Thymus (tissue), 11 donors: ENCODE measurements at regions not wholly inside any gene's neighbourhood (a gene's known extent, or its start where the extent isn't known, plus 50 kb on each side); places are given as distances from the start of the nearest gene placed in this dataset.

ENCODE experiments used
- DNase-seq, 9 donors: peaks; one replicate each; pipeline ENCODE4 v3.0.0-alpha.2; 2013; ENCODE audit warnings: low spot score in 9 of 9, low read depth in 6 of 9, missing footprints in 1 of 9
- H3K27ac ChIP-seq, 2 donors: one replicate each; pipeline ENCODE4 v1.5.1; 2013; ENCODE audit warnings: control low read depth in 1 of 2, low read depth in 1 of 2, low read length in 1 of 2, mild to moderate bottlenecking in 1 of 2, moderate library complexity in 1 of 2
- H3K27me3 ChIP-seq, 2 donors: one replicate each; pipeline ENCODE4 v1.5.1; 2013; ENCODE audit warnings: low read length in 1 of 2; ENCODE audit not compliant: control insufficient read depth in 2 of 2, insufficient read depth in 1 of 2
- H3K36me3 ChIP-seq, 2 donors: one replicate each; pipeline ENCODE4 v1.5.1; 2013; ENCODE audit warnings: low read length in 1 of 2, mild to moderate bottlenecking in 1 of 2, moderate library complexity in 1 of 2; ENCODE audit not compliant: control insufficient read depth in 2 of 2, insufficient read depth in 2 of 2
- H3K4me1 ChIP-seq, 2 donors: one replicate each; pipeline ENCODE4 v1.5.1; 2013; ENCODE audit warnings: low read length in 2 of 2; ENCODE audit not compliant: control insufficient read depth in 2 of 2, insufficient read depth in 2 of 2
- H3K4me3 ChIP-seq, 2 donors: one replicate each; pipeline ENCODE4 v1.5.1; 2013; ENCODE audit warnings: low read length in 2 of 2, control low read depth in 1 of 2, mild to moderate bottlenecking in 1 of 2
- H3K9me3 ChIP-seq, 2 donors: one replicate each; pipeline ENCODE4 v1.5.1; 2013; ENCODE audit warnings: low read length in 1 of 2, mild to moderate bottlenecking in 1 of 2; ENCODE audit not compliant: control insufficient read depth in 2 of 2, insufficient read depth in 1 of 2
- WGBS: extraction: QIAGEN DNeasy Blood & Tissue Kit; methylation state at CpG from one replicate; pipeline ENCODE4 v1.1.7; 2013; 5-methylcytosine and 5-hydroxymethylcytosine counted together
- donor health status: healthy.

GRCh38 chr3:163953526-163953925, 1124.8 kb downstream of the SI start:
- Histone ChIP-seq H3K4me1 (no peaks in the 10 kb centered on the region), H3K36me3 (no peaks in the 10 kb centered on the region), H3K9me3 (no peaks in the 10 kb centered on the region), H3K27ac (no peak overlapping the region), H3K27me3 (no peaks in the 10 kb centered on the region), H3K4me3 (no peak overlapping the region)
- no peak for DNase-seq
- 79% methylated on average over 9 of the region's 9 CpGs for WGBS

- H3K4me3 ChIP-seq: no peak overlapping the region
- no peaks in the 10 kb centered on the region for H3K9me3 ChIP-seq
- 89% methylated on average over 3 of the region's 3 CpGs for WGBS
- H3K27me3 ChIP-seq: no peaks in the 10 kb centered on the region
- H3K36me3 ChIP-seq: no peaks in the 10 kb centered on the region
- H3K4me1 ChIP-seq: no peaks in the 10 kb centered on the region
- no peak for DNase-seq
- H3K27ac ChIP-seq: no peak overlapping the region
Measured at GRCh38 chr3:163952499-163952898, 1125.8 kb downstream of the SI start.

GRCh38 chr3:163951397-163951987, 1126.8 kb downstream of the SI start:
- WGBS: 36% methylated on average over 2 of the region's 2 CpGs
- no peaks in the 10 kb centered on the region for H3K36me3 ChIP-seq
- H3K27me3 ChIP-seq: no peaks in the 10 kb centered on the region
- no peaks in the 10 kb centered on the region for H3K4me1 ChIP-seq
- no peak for DNase-seq
- no peak overlapping the region for H3K27ac ChIP-seq
- no peaks in the 10 kb centered on the region for H3K9me3 ChIP-seq
- no peak overlapping the region for H3K4me3 ChIP-seq

GRCh38 chr3:163946785-163947184, 1131.5 kb downstream of the SI start:
- Histone ChIP-seq H3K4me3 (no peak overlapping the region), H3K27ac (no peak overlapping the region), H3K9me3 (no peaks in the 10 kb centered on the region), H3K27me3 (no peaks in the 10 kb centered on the region), H3K36me3 (no peaks in the 10 kb centered on the region), H3K4me1 (no peaks in the 10 kb centered on the region)
- WGBS: 97% methylated on average over 4 of the region's 4 CpGs
- DNase-seq: no peak

- no peak for DNase-seq
- Histone ChIP-seq H3K9me3 (no peaks in the 10 kb centered on the region), H3K27ac (no peak overlapping the region), H3K4me3 (no peak overlapping the region), H3K36me3 (no peaks in the 10 kb centered on the region), H3K4me1 (no peaks in the 10 kb centered on the region), H3K27me3 (no peaks in the 10 kb centered on the region)
- 95% methylated on average over 1 of the region's 1 CpG for WGBS
Measured at GRCh38 chr3:163943664-163944063, 1134.6 kb downstream of the SI start.

GRCh38 chr3:163939926-163940325, 1138.4 kb downstream of the SI start:
- 51% methylated on average over 3 of the region's 3 CpGs for WGBS
- Histone ChIP-seq H3K27me3 (no peaks in the 10 kb centered on the region), H3K4me1 (no peaks in the 10 kb centered on the region), H3K36me3 (no peaks in the 10 kb centered on the region), H3K9me3 (no peaks in the 10 kb centered on the region), H3K27ac (no peak overlapping the region), H3K4me3 (no peak overlapping the region)
- DNase-seq: no peak

GRCh38 chr3:163936543-163936942, 1141.8 kb downstream of the SI start:
- no peaks in the 10 kb centered on the region for H3K4me1 ChIP-seq

GRCh38 chr3:163935411-163935810, 1142.9 kb downstream of the SI start:
- Histone ChIP-seq H3K4me1 (no peaks in the 10 kb centered on the region), H3K27ac (no peak overlapping the region), H3K36me3 (no peaks in the 10 kb centered on the region), H3K4me3 (no peak overlapping the region), H3K27me3 (no peaks in the 10 kb centered on the region), H3K9me3 (no peaks in the 10 kb centered on the region)
- 48% methylated on average over 3 of the region's 3 CpGs for WGBS
- no peak for DNase-seq

More at GRCh38 chr3:163936543-163936942, 1141.8 kb downstream of the SI start:
- H3K4me3 ChIP-seq: no peak overlapping the region
- no peak for DNase-seq
- no peaks in the 10 kb centered on the region for H3K36me3 ChIP-seq
- no peaks in the 10 kb centered on the region for H3K27me3 ChIP-seq
- WGBS: 72% methylated on average over 1 of the region's 1 CpG
- no peak overlapping the region for H3K27ac ChIP-seq
- H3K9me3 ChIP-seq: no peaks in the 10 kb centered on the region

GRCh38 chr3:163929069-163929652, 1149.1 kb downstream of the SI start:
- no peaks in the 10 kb centered on the region for H3K9me3 ChIP-seq
- no peaks in the 10 kb centered on the region for H3K4me1 ChIP-seq
- DNase-seq: no peak
- no peak overlapping the region for H3K27ac ChIP-seq
- 90% methylated on average over 2 of the region's 2 CpGs for WGBS
- H3K4me3 ChIP-seq: no peak overlapping the region
- H3K36me3 ChIP-seq: no peaks in the 10 kb centered on the region
- H3K27me3 ChIP-seq: no peaks in the 10 kb centered on the region
